ENCODE measurements at regions not wholly inside any gene's neighbourhood (a gene's known extent, or its start where the extent isn't known, plus 50 kb on each side); places are given as distances from the start of the nearest gene placed in this dataset.
A peak's percentile ranks its signal among the peaks of the same experiment; 100 is the strongest.

DNA sequence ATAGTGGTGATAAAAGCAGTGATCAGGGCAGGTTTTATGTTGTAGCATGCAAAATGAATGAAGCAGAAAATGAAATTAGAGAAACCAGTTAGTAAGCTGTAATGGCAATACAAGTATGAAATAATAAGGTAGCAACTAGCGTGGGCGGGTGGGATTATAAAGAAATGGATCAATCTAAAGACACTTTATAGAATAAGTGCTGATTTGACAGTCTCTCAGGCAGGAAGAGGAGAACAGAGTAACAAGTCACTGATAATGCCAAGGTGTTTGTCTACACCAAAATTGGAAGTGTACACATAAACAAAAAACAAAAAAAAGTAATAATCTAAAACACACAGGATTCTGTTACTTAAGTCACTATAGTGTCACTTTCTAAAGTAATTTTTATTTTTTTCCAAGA, 51.0 kb upstream of the PCBP1 start:
- DNase-seq (ENCODE audit: low read depth in 2 of 2), result no peak

DNA sequence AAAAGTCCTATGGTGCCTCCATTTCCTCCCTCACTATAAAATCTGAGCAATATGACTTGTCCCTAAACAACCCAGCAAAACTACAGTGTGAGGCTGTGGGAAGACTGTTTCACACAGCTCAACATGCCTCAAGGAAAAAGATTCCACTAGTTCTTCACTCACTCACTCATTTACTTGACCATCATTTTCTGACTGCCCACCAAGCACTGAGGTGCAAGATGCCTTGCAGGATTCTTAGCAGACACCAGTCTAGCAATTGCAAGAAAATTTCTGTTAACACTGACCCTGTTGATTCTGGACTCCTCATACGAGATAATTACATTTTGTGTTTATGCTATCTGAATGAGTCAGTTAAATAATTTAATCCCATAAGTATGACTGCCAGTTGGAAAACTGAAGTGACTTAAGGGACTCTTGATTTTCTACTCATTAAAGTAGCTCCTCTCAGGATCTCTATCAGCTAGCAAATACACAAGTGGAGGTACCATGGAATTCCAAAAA, 51.9 kb upstream of the PCBP1 start:
- DNase-seq (ENCODE audit: low read depth in 2 of 2), result no peak

DNA sequence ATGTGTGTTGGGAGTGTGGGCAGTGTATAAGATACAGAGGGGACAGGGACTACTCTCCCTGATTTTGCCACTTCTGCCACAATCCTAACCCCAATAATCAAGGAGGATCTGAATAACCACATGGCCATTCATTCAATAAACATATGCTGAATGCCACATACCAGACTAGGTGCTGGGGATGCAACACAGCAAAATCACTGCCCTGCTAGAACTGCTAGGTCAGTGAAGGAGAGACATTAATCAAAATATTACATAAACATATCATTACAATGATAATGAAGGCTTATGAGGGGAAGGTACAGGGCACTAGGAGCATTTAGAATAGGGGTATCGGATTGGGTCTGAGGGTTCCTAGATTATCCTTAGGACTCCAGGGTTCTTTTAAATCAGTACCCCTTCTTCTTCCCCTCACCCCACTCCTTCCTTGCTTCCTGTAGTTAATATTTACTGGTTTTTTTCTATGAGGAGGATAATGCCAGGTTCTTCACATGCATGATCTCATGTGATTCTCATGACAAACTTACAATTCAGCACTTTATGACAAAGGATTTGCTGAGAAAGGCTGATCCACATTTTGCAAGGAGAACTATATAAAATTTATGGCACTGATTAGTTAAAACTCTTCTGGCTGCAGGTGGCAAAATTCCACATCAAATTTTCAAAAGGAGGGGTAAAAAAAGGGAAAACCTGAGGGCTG, 56.4 kb upstream of the PCBP1 start:
- DNase-seq (ENCODE audit: low read depth in 2 of 2), result no peak

GRCh38 chr2:70029814-70030409, 57.4 kb upstream of the PCBP1 start:
- peak; percentile 13 to 65 for DNase-seq (ENCODE audit: low read depth in 2 of 2)

DNA sequence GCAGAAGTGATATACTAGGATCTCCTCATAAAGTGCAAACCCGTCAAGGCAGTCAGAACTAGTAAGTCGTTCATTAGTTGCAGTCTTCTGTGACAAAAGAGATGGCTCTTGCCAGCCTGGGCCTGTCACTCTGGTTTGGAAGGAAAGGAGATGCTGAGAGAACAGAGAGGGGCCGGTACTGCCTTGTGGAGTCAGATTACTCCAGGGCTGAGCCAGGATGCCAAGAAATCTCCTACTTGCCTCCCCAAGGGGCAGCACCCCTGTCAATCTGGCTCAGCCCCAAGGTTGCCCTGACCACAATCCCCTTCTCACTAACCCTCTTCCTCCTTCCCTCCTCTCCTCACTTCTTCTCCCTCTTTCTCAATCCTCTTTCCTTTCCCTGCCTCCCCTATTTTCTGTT, 62.9 kb upstream of the ASPRV1 start:
- no peak for DNase-seq (ENCODE audit: low read depth in 2 of 2)

GRCh38 chr2:70019096-70019495, 57.7 kb upstream of the ASPRV1 start:
- DNase-seq (ENCODE audit: low read depth in 2 of 2), result no peak

- DNase-seq (ENCODE audit: low read depth in 2 of 2), result no peak
Observed at GRCh38 chr2:70017962-70018361, 56.5 kb upstream of the ASPRV1 start.

GRCh38 chr2:70014959-70015358, 53.5 kb upstream of the ASPRV1 start:
- no peak for DNase-seq (ENCODE audit: low read depth in 2 of 2)

GRCh38 chr2:70012887-70013286, 51.5 kb upstream of the ASPRV1 start:
- no peak for DNase-seq (ENCODE audit: low read depth in 2 of 2)

DNA sequence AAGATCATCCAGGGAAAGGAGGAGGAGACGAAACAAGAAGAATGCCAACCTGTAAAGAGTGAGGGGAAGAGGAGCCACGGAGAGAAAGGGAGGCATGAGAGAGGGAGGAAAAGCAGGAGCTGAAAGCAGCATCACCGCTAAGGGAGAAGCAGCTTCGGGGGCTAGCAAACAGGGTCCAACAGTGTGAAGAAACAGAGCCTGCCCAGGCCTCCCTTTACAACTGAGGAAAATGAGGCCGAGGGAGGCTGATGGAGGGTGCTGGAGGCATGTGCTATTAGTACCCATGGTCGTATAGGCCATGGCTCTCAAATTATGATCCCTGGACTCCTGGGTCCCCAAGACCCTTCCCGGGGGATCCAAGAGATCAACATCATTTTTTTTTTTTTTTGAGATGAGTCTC, 50.4 kb upstream of the ASPRV1 start:
- no peak for DNase-seq (ENCODE audit: low read depth in 2 of 2)

DNA sequence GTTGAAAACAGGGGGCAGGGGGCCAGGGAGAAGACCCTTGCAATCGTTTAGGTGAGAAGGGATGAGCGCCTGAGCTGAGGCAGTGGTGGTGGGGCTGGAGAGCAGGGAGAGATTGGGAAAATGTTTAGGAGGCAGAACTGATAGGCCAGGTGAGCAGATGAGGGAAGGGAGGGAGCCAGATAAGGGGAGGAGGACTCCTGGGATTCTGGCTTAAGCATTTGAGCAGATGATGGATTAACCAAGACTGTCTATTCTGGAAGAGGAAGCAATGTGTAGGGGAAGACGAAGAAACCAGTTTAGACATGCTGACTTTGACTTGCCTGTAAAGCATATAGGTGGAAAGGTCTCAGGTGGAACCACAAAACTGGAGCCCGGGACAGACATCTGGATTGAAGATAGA, 49.9 kb upstream of the ASPRV1 start:
- DNase-seq (ENCODE audit: low read depth in 2 of 2), result no peak
